GM21529 (cell line): ENCODE measurements at regions not wholly inside any gene's neighbourhood (a gene's known extent, or its start where the extent isn't known, plus 50 kb on each side); places are given as distances from the start of the nearest gene placed in this dataset.
"Not testable (repeated sequence)": the region's sequence is repeated elsewhere in the genome, so short reads cannot be mapped to it uniquely, and the experiment has no call there.

Source experiments
- ATAC-seq: cut with Tn5 transposase; IDR thresholded peaks from one replicate; pipeline ENCODE4 v1.9.1; 2021; ENCODE audit not compliant: unreplicated experiment

GRCh38 chr15:98263787-98264186 lies 303.3 kb downstream of the ARRDC4 start:
- no peak for ATAC-seq

GRCh38 chr15:98266295-98266694 lies 305.8 kb downstream of the ARRDC4 start:
- no peak for ATAC-seq

GRCh38 chr15:98268163-98268562 lies 307.7 kb downstream of the ARRDC4 start:
- no peak for ATAC-seq

GRCh38 chr15:98272625-98273024 lies 312.1 kb downstream of the ARRDC4 start:
- no peak for ATAC-seq

- ATAC-seq, result no peak
These were observed 315.5 kb downstream of the ARRDC4 start for GRCh38 chr15:98276018-98276417.

- ATAC-seq, result no peak
These were observed 317.1 kb downstream of the ARRDC4 start for GRCh38 chr15:98277602-98278001.

GRCh38 chr15:98280284-98280975 lies 319.9 kb downstream of the ARRDC4 start:
- no peak for ATAC-seq

GRCh38 chr15:98281130-98281529 lies 320.6 kb downstream of the ARRDC4 start:
- no peak for ATAC-seq

GRCh38 chr15:98282656-98283332 lies 322.3 kb downstream of the ARRDC4 start:
- ATAC-seq, result no peak

- no peak for ATAC-seq
These were observed 325.7 kb downstream of the ARRDC4 start for GRCh38 chr15:98286200-98286599.

GRCh38 chr15:98286831-98287230 lies 326.3 kb downstream of the ARRDC4 start:
- ATAC-seq, result no peak

GRCh38 chr15:98288091-98288590 lies 327.6 kb downstream of the ARRDC4 start:
- ATAC-seq, result no peak

- ATAC-seq, result no peak
These were observed 329.2 kb downstream of the ARRDC4 start for GRCh38 chr15:98289747-98290146.

GRCh38 chr15:98292442-98293240 lies 332.1 kb downstream of the ARRDC4 start:
- ATAC-seq, result peak; percentile 57

- no peak for ATAC-seq
These were observed 333.6 kb downstream of the ARRDC4 start for GRCh38 chr15:98294126-98294525.

GRCh38 chr15:98295101-98295759 lies 334.7 kb downstream of the ARRDC4 start:
- ATAC-seq, result not testable (repeated sequence)

GRCh38 chr15:98296653-98297052 lies 336.1 kb downstream of the ARRDC4 start:
- no peak for ATAC-seq

GRCh38 chr15:98304371-98304770 lies 343.9 kb downstream of the ARRDC4 start:
- ATAC-seq, result no peak

- no peak for ATAC-seq
These were observed 340.2 kb upstream of the IGF1R start for GRCh38 chr15:98308117-98308516.

GRCh38 chr15:98311566-98312188 lies 336.7 kb upstream of the IGF1R start:
- ATAC-seq, result peak; percentile 78

- no peak for ATAC-seq
These were observed 335.4 kb upstream of the IGF1R start for GRCh38 chr15:98312913-98313312.
